ENCODE measurements at regions not wholly inside any gene's neighbourhood (a gene's known extent, or its start where the extent isn't known, plus 50 kb on each side); places are given as distances from the start of the nearest gene placed in this dataset.

- H3K4me2 ChIP-seq (ENCODE audit: unreplicated experiment), result peak overlapping the region; percentile 59
- H3F3A ChIP-seq (ENCODE audit: insufficient read depth), result peaks cover 32% of the 10 kb centered on the region
- no peaks in the 10 kb centered on the region for H3K36me3 ChIP-seq (ENCODE audit: low read depth)
- no peaks in the 10 kb centered on the region for H3K79me2 ChIP-seq (ENCODE audit: insufficient read depth)
- TF ChIP-seq EZH2 (IDR thresholded peaks at IDR 0.05; ENCODE audit: insufficient read depth, poor library complexity, severe bottlenecking) (no peak), EZH2phosphoT487 (IDR thresholded peaks at IDR 0.05; ENCODE audit: insufficient read depth, low read depth) (no peak)
- H3K9me3 ChIP-seq (ENCODE audit: low read depth), result no peaks in the 10 kb centered on the region
- H3K27ac ChIP-seq, result peak overlapping the region; percentile 1; the same call in 1 of the 2 replicates
- no peaks in the 10 kb centered on the region for H3K9me2 ChIP-seq (ENCODE audit: insufficient read depth)
- in situ Hi-C loops (cut with MboI), result no loop called here
- no peak overlapping the region for H2AFZ ChIP-seq
- H3K9ac ChIP-seq, result no peak overlapping the region
- WGBS, 2 experiments (ENCODE audit: low coverage in 1 of 2, low lambda C conversion rate in 2 of 2, missing lambda C conversion rate in 2 of 2), result 40 to 44% methylated on average over 6 of the region's 6 CpGs
- no peaks in the 10 kb centered on the region for H3K27me3 ChIP-seq (replicated peaks; ENCODE audit: insufficient read depth)
- H3K4me3 ChIP-seq, result no peak overlapping the region
- DNase-seq, result peak; percentile 55
- no peaks in the 10 kb centered on the region for H4K20me1 ChIP-seq (ENCODE audit: insufficient read depth)
- peaks cover 41% of the 10 kb centered on the region for H3K4me1 ChIP-seq (ENCODE audit: insufficient read depth)
These were observed 105.6 kb upstream of the PGRMC2 start for GRCh38 chr4:128393101-128393704.

DNA sequence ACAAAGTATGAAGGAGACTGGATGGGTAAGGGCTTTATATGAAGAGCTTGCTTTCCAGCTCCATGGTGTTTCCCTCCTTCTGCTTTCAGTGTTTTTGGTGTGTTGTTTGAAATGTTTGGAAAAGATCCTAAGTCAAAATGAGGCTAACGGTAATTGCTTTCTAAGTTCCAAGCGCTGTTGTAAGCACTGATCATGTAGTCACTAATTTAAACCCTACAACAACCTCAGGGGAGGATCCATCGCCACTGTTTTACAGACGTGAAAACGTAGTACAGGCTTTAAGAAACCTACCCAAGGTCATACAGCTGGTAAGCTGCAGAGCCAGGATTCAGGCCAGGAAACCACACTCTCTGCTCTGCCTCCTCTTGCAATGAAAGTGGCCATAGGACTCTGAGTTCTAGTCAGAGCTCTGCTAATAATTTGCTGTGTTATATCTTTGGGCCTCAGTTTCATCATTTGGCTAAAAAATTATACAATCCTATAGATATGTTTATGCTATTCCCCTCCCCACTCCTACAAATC lies 102.9 kb upstream of the PGRMC2 start:
- H3K9ac ChIP-seq, result no peak overlapping the region
- H3K79me2 ChIP-seq (ENCODE audit: insufficient read depth), result no peaks in the 10 kb centered on the region
- no peaks in the 10 kb centered on the region for H3K9me3 ChIP-seq (ENCODE audit: low read depth)
- DNase-seq, result no peak
- in situ Hi-C loops (cut with MboI), result no loop called here
- WGBS, 2 experiments (ENCODE audit: low coverage in 1 of 2, low lambda C conversion rate in 2 of 2, missing lambda C conversion rate in 2 of 2), result 61 to 67% methylated on average over 5 of the region's 5 CpGs
- no peak overlapping the region for H2AFZ ChIP-seq
- peaks cover 38% of the 10 kb centered on the region for H3F3A ChIP-seq (ENCODE audit: insufficient read depth)
- no peaks in the 10 kb centered on the region for H3K27me3 ChIP-seq (replicated peaks; ENCODE audit: insufficient read depth)
- H3K4me2 ChIP-seq (ENCODE audit: unreplicated experiment), result no peak overlapping the region
- no peak overlapping the region for H3K4me3 ChIP-seq
- H3K9me2 ChIP-seq (ENCODE audit: insufficient read depth), result no peaks in the 10 kb centered on the region
- peaks cover 63% of the 10 kb centered on the region for H3K4me1 ChIP-seq (ENCODE audit: insufficient read depth)
- H3K36me3 ChIP-seq (ENCODE audit: low read depth), result no peaks in the 10 kb centered on the region
- TF ChIP-seq EZH2 (IDR thresholded peaks at IDR 0.05; ENCODE audit: insufficient read depth, poor library complexity, severe bottlenecking), result no peak
- TF ChIP-seq EZH2phosphoT487 (IDR thresholded peaks at IDR 0.05; ENCODE audit: insufficient read depth, low read depth), result no peak
- no peaks in the 10 kb centered on the region for H4K20me1 ChIP-seq (ENCODE audit: insufficient read depth)
- H3K27ac ChIP-seq, result no peak overlapping the region

GRCh38 chr4:128388796-128389195 lies 101.2 kb upstream of the PGRMC2 start:
- Histone ChIP-seq H3K9me2 (ENCODE audit: insufficient read depth) (no peaks in the 10 kb centered on the region), H3K27me3 (replicated peaks; ENCODE audit: insufficient read depth) (no peaks in the 10 kb centered on the region), H3K9me3 (ENCODE audit: low read depth) (no peaks in the 10 kb centered on the region), H2AFZ (no peak overlapping the region), H3F3A (ENCODE audit: insufficient read depth) (peaks cover 41% of the 10 kb centered on the region), H3K36me3 (ENCODE audit: low read depth) (no peaks in the 10 kb centered on the region), H3K9ac (no peak overlapping the region), H3K4me3 (no peak overlapping the region), H3K4me1 (ENCODE audit: insufficient read depth) (peaks cover 64% of the 10 kb centered on the region), H3K4me2 (ENCODE audit: unreplicated experiment) (no peak overlapping the region), H3K79me2 (ENCODE audit: insufficient read depth) (no peaks in the 10 kb centered on the region), H3K27ac (no peak overlapping the region), H4K20me1 (ENCODE audit: insufficient read depth) (no peaks in the 10 kb centered on the region)
- DNase-seq, result no peak
- 71 to 79% methylated on average over 2 of the region's 2 CpGs for WGBS, 2 experiments (ENCODE audit: low coverage in 1 of 2, low lambda C conversion rate in 2 of 2, missing lambda C conversion rate in 2 of 2)
- TF ChIP-seq EZH2 (IDR thresholded peaks at IDR 0.05; ENCODE audit: insufficient read depth, poor library complexity, severe bottlenecking) (no peak), EZH2phosphoT487 (IDR thresholded peaks at IDR 0.05; ENCODE audit: insufficient read depth, low read depth) (no peak)
- in situ Hi-C loops (cut with MboI), result no loop called here

GRCh38 chr4:128388352-128388630 lies 100.7 kb upstream of the PGRMC2 start:
- DNase-seq, result peak; percentile 26
- WGBS, 2 experiments (ENCODE audit: low coverage in 1 of 2, low lambda C conversion rate in 2 of 2, missing lambda C conversion rate in 2 of 2), result 70 to 78% methylated on average over 3 of the region's 3 CpGs
- H3K9ac ChIP-seq, result no peak overlapping the region
- no peak overlapping the region for H2AFZ ChIP-seq
- H3K4me3 ChIP-seq, result no peak overlapping the region
- H3K36me3 ChIP-seq (ENCODE audit: low read depth), result no peaks in the 10 kb centered on the region
- H3K9me3 ChIP-seq (ENCODE audit: low read depth), result no peaks in the 10 kb centered on the region
- in situ Hi-C loops (cut with MboI), result no loop called here
- H3K27me3 ChIP-seq (replicated peaks; ENCODE audit: insufficient read depth), result no peaks in the 10 kb centered on the region
- TF ChIP-seq EZH2 (IDR thresholded peaks at IDR 0.05; ENCODE audit: insufficient read depth, poor library complexity, severe bottlenecking) (no peak), EZH2phosphoT487 (IDR thresholded peaks at IDR 0.05; ENCODE audit: insufficient read depth, low read depth) (no peak)
- no peaks in the 10 kb centered on the region for H3K79me2 ChIP-seq (ENCODE audit: insufficient read depth)
- no peak overlapping the region for H3K4me2 ChIP-seq (ENCODE audit: unreplicated experiment)
- no peak overlapping the region for H3K27ac ChIP-seq
- no peaks in the 10 kb centered on the region for H3K9me2 ChIP-seq (ENCODE audit: insufficient read depth)
- no peaks in the 10 kb centered on the region for H4K20me1 ChIP-seq (ENCODE audit: insufficient read depth)
- H3K4me1 ChIP-seq (ENCODE audit: insufficient read depth), result peaks cover 65% of the 10 kb centered on the region
- H3F3A ChIP-seq (ENCODE audit: insufficient read depth), result peaks cover 38% of the 10 kb centered on the region

Data from GM23248 (cell line).